D721Med (cell line): ENCODE measurements at regions not wholly inside any gene's neighbourhood (a gene's known extent, or its start where the extent isn't known, plus 50 kb on each side); places are given as distances from the start of the nearest gene placed in this dataset.

Experiments
- DNase-seq: peaks from one replicate; pipeline ENCODE4 v3.0.0; 2011; ENCODE audit warnings: low spot score; ENCODE audit not compliant: insufficient read length
- FAIRE-seq: peaks from 2 replicates; lab custom pipeline; 2011; peaks lifted over from hg19 to GRCh38; lab: Jason Lieb, UNC
- CTCF ChIP-seq: IDR thresholded peaks from 2 replicates; pipeline ENCODE4 v1.5.1; 2012; ENCODE audit warnings: mild to moderate bottlenecking, control low read depth; ENCODE audit not compliant: insufficient read depth; ENCODE audit errors: missing control alignments

GRCh38 chr3:137926991-137927390 is 83.0 kb upstream of the CLDN18 start:
- no peak for FAIRE-seq
- DNase-seq, result no peak
- TF ChIP-seq CTCF, result no peak

- FAIRE-seq (no peak), DNase-seq (no peak)
Measured at GRCh38 chr3:137930976-137931375, 79.0 kb upstream of the CLDN18 start.

GRCh38 chr3:137938876-137939275 is 71.1 kb upstream of the CLDN18 start:
- TF ChIP-seq CTCF, result no peak
- no peak for FAIRE-seq
- no peak for DNase-seq

More at GRCh38 chr3:137930976-137931375, 79.0 kb upstream of the CLDN18 start:
- no peak for TF ChIP-seq CTCF

GRCh38 chr3:137944593-137944992 is 65.4 kb upstream of the CLDN18 start:
- FAIRE-seq (no peak), DNase-seq (no peak)
- no peak for TF ChIP-seq CTCF

- DNase-seq, result peak; percentile 18
- peak; percentile 51 for FAIRE-seq
- peak; percentile 77 for TF ChIP-seq CTCF
Measured at GRCh38 chr3:137946356-137946973, 63.5 kb upstream of the CLDN18 start.

GRCh38 chr3:137947117-137947516 is 62.8 kb upstream of the CLDN18 start:
- no peak for FAIRE-seq
- DNase-seq, result no peak
- TF ChIP-seq CTCF, result no peak

- no peak for DNase-seq
- TF ChIP-seq CTCF, result no peak
- FAIRE-seq, result no peak
Measured at GRCh38 chr3:137948400-137949072, 61.4 kb upstream of the CLDN18 start.
